Transverse colon (tissue), 4 donors: ENCODE measurements at regions not wholly inside any gene's neighbourhood (a gene's known extent, or its start where the extent isn't known, plus 50 kb on each side); places are given as distances from the start of the nearest gene placed in this dataset.
"Not testable (repeated sequence)": the region's sequence is repeated elsewhere in the genome, so short reads cannot be mapped to it uniquely, and the experiment has no call there.

Source experiments
- DNase-seq: peaks from one replicate; pipeline ENCODE4 v3.0.0-alpha.2; 2019
- H3K27ac ChIP-seq, 4 donors: fragments of 200-600 bp; sonication (generic); 2 replicates each; pipeline ENCODE4 v1.5.1; 2016 to 2018; ENCODE audit warnings: inconsistent platforms in 4 of 4
- H3K27me3 ChIP-seq: fragments of 200-600 bp; sonication (generic); 2 replicates; pipeline ENCODE4 v1.5.1; 2017; ENCODE audit warnings: inconsistent platforms
- H3K36me3 ChIP-seq, 4 donors: fragments of 200-600 bp; sonication (generic); 2 replicates each; pipeline ENCODE4 v1.5.1; 2017 to 2019; ENCODE audit warnings: inconsistent platforms in 4 of 4
- H3K4me1 ChIP-seq, 4 donors: fragments of 200-600 bp; sonication (generic); 2 replicates each; pipeline ENCODE4 v1.5.1; 2017 to 2020; ENCODE audit warnings: inconsistent platforms in 4 of 4
- H3K4me3 ChIP-seq, 4 donors: fragments of 200-600 bp; sonication (generic); 1 replicate in 1 of 4; 2 replicates in 3 of 4; pipeline versions ENCODE4 v1.5.1 to v1.6.1; 2017 to 2019; ENCODE audit warnings: inconsistent platforms in 4 of 4
- H3K9me3 ChIP-seq, 2 donors: fragments of 200-600 bp; sonication (generic); 2 replicates each; pipeline ENCODE4 v1.5.1; 2017 to 2019; ENCODE audit warnings: inconsistent platforms in 2 of 2
- CTCF ChIP-seq, 5 experiments: fragments of 200-600 bp in 3 of 5; fragments of 450-650 bp in 2 of 5; sonication (generic) in 3 of 5; IDR thresholded peaks; 1 replicate in 2 of 5; 2 replicates in 3 of 5; pipeline ENCODE4 v1.5.1; 2016 to 2017; ENCODE audit warnings: antibody characterized with exemption in 5 of 5, inconsistent platforms in 3 of 5, mild to moderate bottlenecking in 2 of 5, moderate library complexity in 1 of 5
- EP300 ChIP-seq: sonication (generic); formaldehyde crosslinking; IDR thresholded peaks from one replicate; pipeline ENCODE4 v1.6.1; 2017; ENCODE audit warnings: antibody characterized with exemption, low read depth
- POLR2A ChIP-seq: fragments of 450-650 bp; IDR thresholded peaks from one replicate; pipeline ENCODE4 v1.6.1; 2016; ENCODE audit warnings: antibody characterized with exemption, mild to moderate bottlenecking, moderate library complexity
- POLR2AphosphoS5 ChIP-seq, 3 donors: sonication (generic); formaldehyde crosslinking; IDR thresholded peaks; one replicate each; pipeline ENCODE4 v1.6.1; 2016; ENCODE audit warnings: antibody characterized with exemption in 3 of 3
- WGBS, 2 donors: methylation state at CpG; one replicate each; pipeline ENCODE4 v1.1.5; 2018; ENCODE audit warnings: low coverage in 1 of 2; 5-methylcytosine and 5-hydroxymethylcytosine counted together
- in situ Hi-C, 4 donors: fragments of 200-750 bp; cut with MboI; loops; one replicate each; pipeline versions ENCODE4 v1.15.0 to v1.15.1; 2017; ENCODE audit warnings: low sequenced_read_pairs in 3 of 4, low pct_ligation_motif_present in 1 of 4, low pct_unique_long_range_greater_than_20kb in 1 of 4
- intact Hi-C: fragments of 100-400 bp; cut with DNase I; formaldehyde crosslinking; loops from one replicate; pipeline ENCODE4 v1.15.1; 2023; ENCODE audit warnings: low total_unique reads

GRCh38 chrX:40806513-40807220 lies 71.3 kb upstream of the MED14 start:
- no peak overlapping the region for H3K4me3 ChIP-seq
- WGBS, 2 donors = 80 to 87% methylated on average over 3 to 8 of the region's 8 CpGs
- TF ChIP-seq POLR2AphosphoS5 (IDR thresholded peaks at IDR 0.05) (no peak), POLR2A (no peak), CTCF (IDR thresholded peaks at IDR 0.05) (no peak), EP300 (no peak)
- H3K4me1 ChIP-seq = no peaks in the 10 kb centered on the region
- in situ Hi-C loops (no loop called here), intact Hi-C loops (no loop called here)
- H3K27me3 ChIP-seq = no peaks in the 10 kb centered on the region
- no peak overlapping the region for H3K27ac ChIP-seq
- no peaks in the 10 kb centered on the region for H3K9me3 ChIP-seq
- no peak for DNase-seq
- H3K36me3 ChIP-seq = no peaks in the 10 kb centered on the region

GRCh38 chrX:40807384-40807783 lies 72.0 kb upstream of the MED14 start:
- Histone ChIP-seq H3K4me3 (no peak overlapping the region), H3K4me1 (no peaks in the 10 kb centered on the region), H3K36me3 (no peaks in the 10 kb centered on the region), H3K27me3 (no peaks in the 10 kb centered on the region), H3K27ac (no peak overlapping the region), H3K9me3 (no peaks in the 10 kb centered on the region)
- DNase-seq = no peak
- intact Hi-C loops (no loop called here), in situ Hi-C loops (no loop called here)
- 66% methylated on average over 4 of the region's 4 CpGs; no CpG with 5 or more reads in 1 of the 2 donors for WGBS, 2 donors
- TF ChIP-seq CTCF (IDR thresholded peaks at IDR 0.05) = no peak
- TF ChIP-seq EP300 = no peak
- TF ChIP-seq POLR2A = no peak
- no peak for TF ChIP-seq POLR2AphosphoS5 (IDR thresholded peaks at IDR 0.05)

GRCh38 chrX:40808203-40808602 lies 72.9 kb upstream of the MED14 start:
- Histone ChIP-seq H3K27ac (no peak overlapping the region), H3K27me3 (no peaks in the 10 kb centered on the region), H3K9me3 (no peaks in the 10 kb centered on the region), H3K36me3 (no peaks in the 10 kb centered on the region), H3K4me1 (no peaks in the 10 kb centered on the region), H3K4me3 (no peak overlapping the region)
- WGBS, 2 donors = 96% methylated on average over 2 of the region's 2 CpGs; no CpG with 5 or more reads in 1 of the 2 donors
- TF ChIP-seq POLR2AphosphoS5 (IDR thresholded peaks at IDR 0.05) = no peak
- TF ChIP-seq CTCF (IDR thresholded peaks at IDR 0.05) = no peak
- TF ChIP-seq POLR2A = no peak
- TF ChIP-seq EP300 = no peak
- in situ Hi-C loops = no loop called here
- intact Hi-C loops = no loop called here
- no peak for DNase-seq

GRCh38 chrX:40809210-40809609 lies 73.9 kb upstream of the MED14 start:
- Histone ChIP-seq H3K9me3 (no peaks in the 10 kb centered on the region), H3K27ac (no peak overlapping the region), H3K36me3 (no peaks in the 10 kb centered on the region), H3K4me1 (no peaks in the 10 kb centered on the region), H3K4me3 (no peak overlapping the region), H3K27me3 (no peaks in the 10 kb centered on the region)
- in situ Hi-C loops = no loop called here
- TF ChIP-seq POLR2A = no peak
- no peak for TF ChIP-seq CTCF (IDR thresholded peaks at IDR 0.05)
- no peak for TF ChIP-seq POLR2AphosphoS5 (IDR thresholded peaks at IDR 0.05)
- no peak for TF ChIP-seq EP300
- no peak for DNase-seq
- intact Hi-C loops = no loop called here

GRCh38 chrX:40815045-40815444 lies 79.7 kb upstream of the MED14 start:
- H3K9me3 ChIP-seq, H3K4me3 ChIP-seq, intact Hi-C loops, H3K4me1 ChIP-seq, in situ Hi-C loops, H3K27me3 ChIP-seq, H3K36me3 ChIP-seq, H3K27ac ChIP-seq, DNase-seq: not testable (repeated sequence)
